Loucy (cell line): ENCODE measurements at regions not wholly inside any gene's neighbourhood (a gene's known extent, or its start where the extent isn't known, plus 50 kb on each side); places are given as distances from the start of the nearest gene placed in this dataset.

ENCODE experiments used
- H2AFZ ChIP-seq: fragments of 200-600 bp; sonication (generic); 2 replicates; pipeline ENCODE4 v1.6.0; 2016; ENCODE audit warnings: antibody characterized with exemption, mild to moderate bottlenecking, low read length, moderate library complexity
- H3F3A ChIP-seq: fragments of 200-600 bp; 2 replicates; pipeline ENCODE4 v1.6.0; 2016; ENCODE audit warnings: antibody characterized with exemption, low read depth, mild to moderate bottlenecking
- H3K27me3 ChIP-seq: fragments of 200-600 bp; sonication (generic); 2 replicates; pipeline ENCODE4 v1.6.1; 2014; ENCODE audit warnings: low read length, mild to moderate bottlenecking; ENCODE audit not compliant: insufficient read depth, poor library complexity, severe bottlenecking
- H3K36me3 ChIP-seq: fragments of 200-600 bp; sonication (generic); 2 replicates; pipeline ENCODE4 v1.6.1; 2016; ENCODE audit warnings: low read length; ENCODE audit not compliant: insufficient read depth
- H3K4me1 ChIP-seq: fragments of 200-600 bp; sonication (generic); 2 replicates; pipeline ENCODE4 v1.5.1; 2014; ENCODE audit warnings: low read length, mild to moderate bottlenecking; ENCODE audit not compliant: insufficient read depth, poor library complexity, severe bottlenecking
- H3K4me2 ChIP-seq: fragments of 200-600 bp; sonication (generic); 2 replicates; pipeline ENCODE4 v1.6.0; 2014; ENCODE audit warnings: antibody characterized with exemption, low read length, low read depth, mild to moderate bottlenecking; ENCODE audit not compliant: poor library complexity, severe bottlenecking
- H3K4me3 ChIP-seq: fragments of 200-600 bp; sonication (generic); 2 replicates; pipeline ENCODE4 v1.5.1; 2014; ENCODE audit warnings: low read length, mild to moderate bottlenecking, mixed read lengths; ENCODE audit not compliant: poor library complexity, severe bottlenecking
- H3K79me2 ChIP-seq: fragments of 200-600 bp; sonication (generic); 2 replicates; pipeline ENCODE4 v1.6.1; 2014; ENCODE audit warnings: low read length; ENCODE audit not compliant: insufficient read depth
- H3K9ac ChIP-seq: fragments of 200-600 bp; sonication (generic); 2 replicates; pipeline ENCODE4 v1.6.0; 2014; ENCODE audit warnings: mild to moderate bottlenecking, low read depth, low read length, moderate library complexity; ENCODE audit not compliant: poor library complexity, severe bottlenecking
- H3K9me2 ChIP-seq: fragments of 200-600 bp; sonication (generic); replicated peaks from 2 replicates; pipeline ENCODE4 v1.6.1; 2016; ENCODE audit warnings: low read depth, low read length, mixed read lengths
- H3K9me3 ChIP-seq: fragments of 200-600 bp; sonication (generic); 2 replicates; pipeline ENCODE4 v1.6.1; 2014; ENCODE audit warnings: mild to moderate bottlenecking, antibody characterized with exemption, low read length, low read depth; ENCODE audit not compliant: insufficient read depth
- H4K20me1 ChIP-seq: fragments of 200-600 bp; sonication (generic); 2 replicates; pipeline ENCODE4 v1.6.0; 2014; ENCODE audit warnings: antibody characterized with exemption, low read length, mild to moderate bottlenecking; ENCODE audit not compliant: insufficient read depth, poor library complexity, severe bottlenecking
- CTCF ChIP-seq: fragments of 200-600 bp; sonication (generic); conservative IDR thresholded peaks from 2 replicates; pipeline ENCODE4 v1.5.1; 2014; ENCODE audit warnings: mild to moderate bottlenecking, antibody characterized with exemption, low read length
- EZH2phosphoT487 ChIP-seq: fragments of 200-600 bp; IDR thresholded peaks from 2 replicates; pipeline ENCODE4 v1.6.1; 2018; ENCODE audit warnings: antibody characterized with exemption, mild to moderate bottlenecking, moderate library complexity, borderline replicate concordance

- H3K4me2 ChIP-seq: no peak overlapping the region
- H4K20me1 ChIP-seq: no peaks in the 10 kb centered on the region
- no peaks in the 10 kb centered on the region for H3K27me3 ChIP-seq
- no peak for TF ChIP-seq CTCF
- no peak for TF ChIP-seq EZH2phosphoT487
- H3K79me2 ChIP-seq: no peaks in the 10 kb centered on the region
- no peaks in the 10 kb centered on the region for H3K4me1 ChIP-seq
- no peaks in the 10 kb centered on the region for H3K36me3 ChIP-seq
- H3K4me3 ChIP-seq: no peak overlapping the region
- H3F3A ChIP-seq: no peaks in the 10 kb centered on the region
- H3K9me3 ChIP-seq: peaks cover 3% of the 10 kb centered on the region; the same call in 1 of the 2 replicates
- no peaks in the 10 kb centered on the region for H3K9me2 ChIP-seq
- H2AFZ ChIP-seq: no peak overlapping the region
- no peak overlapping the region for H3K9ac ChIP-seq
Measured at GRCh38 chr2:70388128-70388527, 86.3 kb upstream of the FAM136A start.

GRCh38 chr2:70385966-70386595 lies 84.2 kb upstream of the FAM136A start:
- H2AFZ ChIP-seq: no peak overlapping the region
- H3K9me3 ChIP-seq: peaks cover 3% of the 10 kb centered on the region; the same call in 1 of the 2 replicates
- no peaks in the 10 kb centered on the region for H3K27me3 ChIP-seq
- H3K4me3 ChIP-seq: no peak overlapping the region
- no peaks in the 10 kb centered on the region for H4K20me1 ChIP-seq
- no peak overlapping the region for H3K4me2 ChIP-seq
- H3K9me2 ChIP-seq: no peaks in the 10 kb centered on the region
- H3K79me2 ChIP-seq: no peaks in the 10 kb centered on the region
- TF ChIP-seq CTCF (no peak), EZH2phosphoT487 (no peak)
- H3K36me3 ChIP-seq: no peaks in the 10 kb centered on the region
- H3K9ac ChIP-seq: no peak overlapping the region
- no peaks in the 10 kb centered on the region for H3F3A ChIP-seq
- H3K4me1 ChIP-seq: no peaks in the 10 kb centered on the region

- no peak overlapping the region for H3K4me3 ChIP-seq
- no peak overlapping the region for H3K4me2 ChIP-seq
- H3K9me3 ChIP-seq: peaks cover 3% of the 10 kb centered on the region; the same call in 1 of the 2 replicates
- no peaks in the 10 kb centered on the region for H3K79me2 ChIP-seq
- H3K27me3 ChIP-seq: no peaks in the 10 kb centered on the region
- H3F3A ChIP-seq: no peaks in the 10 kb centered on the region
- no peaks in the 10 kb centered on the region for H3K36me3 ChIP-seq
- no peak overlapping the region for H3K9ac ChIP-seq
- no peaks in the 10 kb centered on the region for H3K9me2 ChIP-seq
- no peaks in the 10 kb centered on the region for H3K4me1 ChIP-seq
- H2AFZ ChIP-seq: no peak overlapping the region
- H4K20me1 ChIP-seq: no peaks in the 10 kb centered on the region
- TF ChIP-seq EZH2phosphoT487 (no peak), CTCF (no peak)
Measured at GRCh38 chr2:70385204-70385603, 83.3 kb upstream of the FAM136A start.
